SHP77 treated with DMSO at 0.1 percent for 48 hours (cell line): ENCODE measurements at regions not wholly inside any gene's neighbourhood (a gene's known extent, or its start where the extent isn't known, plus 50 kb on each side); places are given as distances from the start of the nearest gene placed in this dataset.

Experiments used
- DNase-seq: peaks from one replicate; lab custom pipeline; 2025; lab: John Stamatoyannopoulos, UW

DNA sequence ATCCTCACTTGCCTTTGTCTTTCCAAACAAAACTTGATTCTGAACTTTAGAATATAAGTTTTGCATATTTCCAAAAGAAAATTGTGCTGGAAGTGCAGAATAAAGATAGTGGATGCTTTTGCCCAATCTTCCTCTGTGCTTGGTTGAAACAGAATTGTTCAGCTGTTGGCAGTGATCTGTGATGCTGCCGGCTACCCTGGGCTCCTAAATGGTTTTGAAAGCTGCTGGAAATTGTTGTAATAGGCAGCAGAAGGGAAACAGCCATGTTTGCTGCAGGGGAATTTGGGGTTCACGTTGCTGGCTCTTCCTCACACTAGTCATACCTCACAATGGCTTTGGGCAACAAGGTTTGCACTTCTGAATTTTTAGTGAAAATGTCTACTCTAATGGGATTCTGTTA lies 398.0 kb downstream of the RAPGEF2 start:
- no peak for DNase-seq

DNA sequence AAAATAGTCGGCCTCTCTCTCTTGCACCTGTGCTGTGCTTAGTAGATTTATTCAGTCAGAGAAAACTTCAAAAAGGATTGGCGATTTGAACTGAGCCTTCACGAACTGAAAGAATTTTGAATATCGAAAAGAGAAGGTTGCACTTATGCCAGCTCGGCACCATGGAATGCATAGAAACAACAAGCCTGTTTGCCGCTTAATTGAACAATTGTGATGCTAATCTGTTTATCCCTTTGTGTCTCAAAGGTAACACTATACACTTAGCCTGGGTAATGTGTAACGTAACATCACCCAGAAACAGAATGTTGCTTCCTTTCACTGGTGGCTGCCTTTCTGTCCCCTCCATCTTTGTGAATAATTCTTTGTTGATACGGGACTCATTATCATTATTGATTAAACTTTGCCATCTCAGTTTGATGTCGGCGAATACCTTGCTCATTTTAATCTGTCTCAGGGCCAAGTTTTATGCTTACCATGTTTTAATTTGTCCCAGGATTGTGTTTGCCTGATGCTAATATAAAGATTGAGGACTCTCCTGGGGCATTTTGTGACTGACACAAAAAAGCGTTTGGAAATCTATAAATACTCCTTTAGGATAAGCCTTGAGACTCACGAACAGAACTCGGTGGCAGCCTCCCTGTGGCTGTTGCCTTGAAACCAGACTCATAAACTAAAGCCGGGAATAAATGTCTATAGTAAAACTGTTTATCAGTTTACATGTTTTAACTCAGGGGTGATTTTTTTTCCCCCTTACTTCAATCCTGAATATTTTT lies 400.5 kb downstream of the RAPGEF2 start:
- no peak for DNase-seq

DNA sequence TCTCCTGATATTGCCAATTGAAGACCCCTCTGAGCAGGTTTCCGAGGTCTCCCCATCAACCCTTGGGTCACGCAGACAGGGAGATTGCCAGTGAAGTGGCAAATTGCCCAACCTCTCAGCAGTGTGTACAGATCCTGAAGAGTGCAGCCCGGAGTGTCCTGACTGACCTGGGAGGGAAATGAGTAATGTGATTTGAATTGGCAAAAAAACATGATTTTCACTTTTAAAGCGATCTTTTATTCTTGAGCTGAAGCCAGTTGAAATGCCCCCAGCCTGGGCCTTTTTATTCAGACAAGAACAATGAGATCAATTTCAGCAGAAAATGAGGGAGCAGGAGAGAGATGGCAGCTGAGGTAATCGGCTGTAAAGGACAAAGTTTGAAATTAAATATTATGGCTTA lies 401.8 kb downstream of the RAPGEF2 start:
- no peak for DNase-seq

DNA sequence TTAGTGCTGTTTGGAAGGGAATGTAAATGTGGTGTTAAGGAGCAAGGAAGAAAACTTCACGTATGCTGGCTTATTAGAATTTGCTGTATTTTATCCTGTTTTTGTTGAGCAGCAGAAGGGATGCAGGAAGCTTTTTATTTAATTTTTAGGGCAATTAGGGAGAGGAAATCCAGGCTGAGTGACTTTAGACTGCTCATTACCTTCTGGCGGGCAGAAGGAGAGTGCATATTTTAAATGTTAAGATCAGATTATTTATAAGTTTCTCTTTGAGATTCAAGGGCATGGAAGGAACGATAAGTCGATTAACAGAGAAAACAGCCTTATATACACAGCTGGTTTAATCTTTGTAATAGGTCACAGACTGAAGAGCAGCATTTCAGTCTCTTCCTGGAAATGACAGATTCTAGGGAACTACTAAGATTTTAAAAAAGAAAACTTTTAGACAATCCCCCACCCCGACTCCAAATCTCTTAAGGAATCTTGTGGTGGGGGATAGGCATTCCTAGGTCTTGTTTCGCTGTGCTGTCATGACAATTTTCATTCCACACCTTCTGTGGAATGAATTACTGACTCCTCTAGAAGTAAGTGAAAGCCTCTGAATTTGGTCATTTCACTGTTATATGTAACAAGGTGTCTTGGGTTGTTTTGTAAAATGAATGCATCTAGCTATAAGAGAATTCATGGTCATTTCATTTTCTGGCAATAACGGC lies 402.5 kb downstream of the RAPGEF2 start:
- no peak for DNase-seq

DNA sequence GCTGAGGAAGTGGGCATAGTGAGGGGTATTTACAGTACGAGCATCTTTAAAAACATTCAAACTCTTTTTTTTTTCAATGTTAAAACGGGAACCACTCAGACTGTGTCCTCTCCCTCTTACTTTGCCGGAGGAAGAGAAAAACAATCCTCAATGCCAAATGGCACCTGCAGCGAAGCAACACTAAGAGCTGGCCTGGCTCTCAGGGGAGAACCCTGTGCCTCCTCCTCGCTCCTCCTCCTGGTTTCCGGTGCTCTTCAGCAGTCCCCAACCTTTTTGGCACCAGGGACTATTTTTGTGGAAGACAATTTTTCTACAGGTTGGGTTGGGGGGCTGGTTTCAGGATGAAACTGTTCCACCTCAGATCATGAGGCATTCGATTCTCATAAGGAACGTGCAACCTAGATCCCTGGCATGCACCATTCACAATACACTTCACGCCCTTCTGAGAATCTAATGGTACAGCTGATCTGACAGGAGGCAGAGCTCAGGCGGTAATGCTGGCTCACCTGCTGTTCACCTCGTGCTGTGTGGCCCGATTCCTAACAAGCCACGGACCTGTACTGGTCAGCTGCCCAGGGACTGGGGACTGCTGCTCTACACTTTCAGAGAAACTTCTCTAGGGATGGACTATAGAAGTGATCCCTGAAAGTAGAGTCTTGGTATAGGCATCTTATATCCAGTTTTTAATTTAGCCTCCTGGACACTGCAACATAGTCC lies 404.1 kb downstream of the RAPGEF2 start:
- DNase-seq: no peak

DNA sequence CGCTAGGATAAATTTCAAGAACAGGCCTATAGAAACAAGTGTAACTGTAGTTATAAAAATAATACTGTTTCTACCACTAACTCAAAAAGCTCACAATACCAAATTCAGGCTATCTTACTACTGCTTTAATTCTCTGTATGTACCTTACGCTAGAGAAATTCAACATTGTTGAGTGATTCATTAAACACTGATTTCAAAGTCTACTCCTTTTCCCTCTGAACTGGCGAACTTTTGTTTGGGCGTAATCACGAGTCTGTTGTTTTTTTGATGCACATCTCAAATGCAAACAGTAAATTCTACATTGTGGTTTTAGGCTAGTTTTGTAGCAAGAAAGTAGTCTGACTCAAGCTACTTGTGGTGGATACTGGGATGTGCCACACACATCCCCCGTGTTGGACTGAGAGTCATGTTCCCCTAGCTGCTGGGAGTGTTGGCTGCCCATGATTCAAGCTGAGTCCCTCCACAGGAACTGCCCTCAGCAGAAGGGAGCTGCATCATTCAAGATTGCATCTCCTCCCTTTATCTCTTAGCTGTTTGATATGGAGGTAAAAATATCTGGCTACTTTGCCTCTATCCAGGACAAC lies 406.1 kb downstream of the RAPGEF2 start:
- no peak for DNase-seq

DNA sequence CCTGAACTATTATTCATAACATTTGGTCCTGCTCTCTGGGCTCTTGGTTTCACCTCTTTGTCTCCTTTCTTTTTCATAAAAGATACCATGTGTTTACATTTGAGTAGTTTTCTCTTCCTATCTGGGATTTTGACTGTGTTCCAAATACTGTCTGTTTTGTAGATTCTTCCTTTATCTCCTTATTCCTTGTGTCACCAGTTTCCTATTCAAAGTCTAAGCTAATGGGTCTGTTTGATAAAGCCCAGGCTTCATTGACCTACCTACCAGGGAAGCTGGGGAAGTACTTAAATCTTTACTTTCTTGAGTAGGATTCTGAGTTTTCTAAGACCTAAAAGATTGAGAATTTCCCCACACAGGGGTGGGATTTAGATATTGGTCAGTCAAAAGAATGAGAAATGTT lies 409.5 kb downstream of the RAPGEF2 start:
- no peak for DNase-seq

DNA sequence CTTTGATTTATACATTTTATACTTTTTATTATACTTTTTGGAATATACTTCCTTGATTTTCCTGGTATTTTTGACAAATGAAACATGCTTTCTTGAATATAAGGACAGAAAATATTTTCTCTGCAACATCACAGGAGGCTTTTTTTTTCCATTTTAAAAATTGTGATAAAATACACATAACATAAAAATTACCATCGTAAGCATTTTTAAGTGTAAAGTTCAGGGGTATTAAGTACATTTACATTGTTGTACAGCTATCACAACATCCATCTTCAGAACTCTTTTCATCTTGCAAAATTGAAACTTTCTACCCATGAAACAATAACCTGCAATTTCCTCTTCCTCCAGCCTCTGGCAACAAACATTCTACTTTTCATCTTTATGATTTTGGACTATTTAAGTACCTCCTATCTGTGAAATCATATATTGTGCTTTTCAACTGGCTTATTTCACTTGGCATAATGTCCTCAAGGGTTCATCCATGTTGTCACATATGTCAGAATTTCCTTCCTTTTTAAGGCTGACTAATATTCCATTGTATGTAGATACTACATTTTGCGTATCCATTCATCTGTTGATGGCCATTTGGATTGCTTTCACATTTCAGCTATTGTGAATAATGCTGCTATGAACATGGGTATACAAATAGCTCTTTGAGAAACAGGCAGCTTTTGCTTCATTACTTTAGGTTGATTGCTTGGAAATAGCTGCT lies 412.6 kb downstream of the RAPGEF2 start:
- no peak for DNase-seq

DNA sequence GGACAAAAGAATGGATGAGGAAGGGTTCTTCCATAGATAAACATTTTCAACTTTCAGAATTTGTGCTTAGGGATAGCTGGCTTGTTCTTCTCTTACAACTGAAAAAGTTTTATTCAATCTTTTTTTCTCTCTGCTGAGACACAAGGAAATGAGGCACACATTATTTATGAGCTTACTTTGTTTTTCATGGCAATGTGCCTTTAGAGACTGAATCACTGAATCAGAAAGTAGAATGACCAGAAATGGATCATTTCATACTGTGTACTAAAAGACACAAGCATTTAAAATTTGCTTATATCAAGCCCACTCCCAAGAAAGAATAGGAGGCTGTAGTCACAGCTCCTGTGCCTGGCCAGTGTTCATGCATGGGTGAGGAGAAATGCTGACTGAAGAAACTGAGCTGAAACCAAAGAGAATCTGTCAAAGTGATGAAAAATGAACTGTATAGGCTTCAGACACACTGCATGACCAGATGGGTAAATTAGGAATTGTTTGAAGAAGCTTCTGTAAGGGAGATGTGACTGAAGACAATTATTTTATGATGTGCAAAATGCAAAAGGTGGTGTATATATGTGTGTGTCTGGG lies 413.8 kb downstream of the RAPGEF2 start:
- DNase-seq: no peak

DNA sequence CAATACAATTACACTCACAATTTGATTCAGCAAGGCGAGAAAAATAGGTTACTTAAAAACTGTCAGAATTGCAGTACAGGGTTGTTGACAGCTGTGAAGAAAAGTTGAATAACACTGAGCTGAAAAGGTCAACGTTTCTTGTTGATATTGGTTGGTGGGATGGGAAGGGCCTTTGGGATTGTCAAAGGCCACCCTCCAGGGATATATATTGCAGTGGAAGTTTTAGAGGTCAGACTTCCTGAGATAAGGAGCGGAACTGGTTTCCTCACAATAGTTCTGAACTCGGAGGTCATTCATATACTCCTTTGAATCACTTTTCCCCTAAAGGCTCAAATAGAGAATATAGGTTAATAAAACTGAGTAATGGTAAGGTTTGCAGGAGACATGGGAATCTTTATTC lies 417.2 kb downstream of the RAPGEF2 start:
- DNase-seq: no peak

DNA sequence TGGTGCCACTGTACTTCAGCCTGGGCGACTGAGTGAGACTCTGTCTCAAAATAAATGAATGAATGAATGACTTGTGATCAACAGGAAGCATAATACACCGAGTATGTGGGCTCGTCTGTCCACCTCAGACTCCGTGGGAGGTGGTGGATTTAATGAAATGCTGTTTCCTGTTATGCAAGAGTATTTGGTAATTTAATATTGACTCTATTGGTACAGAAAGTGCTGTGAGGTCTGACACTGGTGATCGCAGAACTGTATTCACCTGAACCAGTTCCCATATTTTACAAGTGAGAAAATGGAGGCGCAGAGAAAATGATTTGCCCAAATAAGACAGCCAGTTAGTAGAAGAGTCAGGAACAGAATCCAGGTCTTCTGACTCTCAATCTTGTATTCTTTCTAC lies 423.3 kb downstream of the RAPGEF2 start:
- no peak for DNase-seq

DNA sequence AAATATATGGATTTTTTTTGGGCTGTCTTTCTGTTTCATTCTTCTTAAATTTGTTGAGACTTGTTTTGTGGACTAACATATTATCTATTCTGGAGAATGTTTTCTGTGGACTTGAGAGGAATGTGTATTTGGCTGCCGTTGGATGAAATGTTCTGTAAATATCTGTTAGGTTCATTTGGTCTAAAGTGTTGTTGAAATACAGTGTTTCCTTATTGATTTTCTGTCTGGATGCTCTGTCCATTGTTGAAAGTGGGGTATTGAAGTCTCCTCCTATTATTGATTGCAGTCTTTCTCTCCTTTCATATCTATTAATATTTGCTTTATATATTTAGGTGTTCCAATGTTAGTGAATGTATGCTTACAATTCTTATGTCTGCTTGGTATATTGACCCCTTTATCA lies 431.8 kb downstream of the RAPGEF2 start:
- no peak for DNase-seq

DNA sequence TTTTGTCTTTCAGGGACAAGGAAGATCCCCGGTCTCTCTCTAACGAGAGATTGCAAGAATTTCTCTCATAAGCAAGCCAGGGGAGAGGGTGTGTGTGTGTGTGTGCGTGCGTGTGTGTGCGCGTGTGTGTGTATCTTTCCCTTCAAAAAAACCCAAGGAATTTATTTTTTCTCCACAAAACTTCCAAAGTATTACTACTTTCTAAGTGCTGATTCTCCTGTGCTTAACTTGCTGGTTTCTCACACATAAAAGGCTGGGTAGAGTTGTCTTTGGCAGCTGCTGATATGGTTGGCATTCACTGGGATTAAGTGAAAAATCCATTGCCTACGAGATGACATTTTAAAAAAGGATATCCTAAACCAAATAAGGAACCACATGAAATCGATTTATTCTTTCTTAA lies 435.7 kb downstream of the RAPGEF2 start:
- DNase-seq: no peak

DNA sequence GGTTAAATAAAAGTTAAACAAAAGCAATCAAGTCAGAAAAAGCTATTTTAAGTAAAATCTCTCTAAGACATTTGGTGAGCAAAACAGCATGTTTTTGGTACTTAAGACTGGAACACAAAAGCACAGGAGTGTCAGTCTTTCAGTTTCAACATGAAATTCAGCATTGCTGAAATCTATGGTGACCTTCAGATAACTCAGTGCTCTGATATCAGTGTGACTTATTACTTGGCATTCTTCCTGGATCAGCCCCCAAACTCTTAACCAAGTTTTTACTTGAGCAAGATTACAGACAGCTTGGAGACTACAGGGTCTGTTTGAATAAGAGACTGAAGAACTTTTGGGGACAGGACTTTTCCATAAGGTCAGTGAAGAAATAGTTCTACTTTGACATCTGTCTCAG lies 437.2 kb downstream of the RAPGEF2 start:
- DNase-seq: no peak

DNA sequence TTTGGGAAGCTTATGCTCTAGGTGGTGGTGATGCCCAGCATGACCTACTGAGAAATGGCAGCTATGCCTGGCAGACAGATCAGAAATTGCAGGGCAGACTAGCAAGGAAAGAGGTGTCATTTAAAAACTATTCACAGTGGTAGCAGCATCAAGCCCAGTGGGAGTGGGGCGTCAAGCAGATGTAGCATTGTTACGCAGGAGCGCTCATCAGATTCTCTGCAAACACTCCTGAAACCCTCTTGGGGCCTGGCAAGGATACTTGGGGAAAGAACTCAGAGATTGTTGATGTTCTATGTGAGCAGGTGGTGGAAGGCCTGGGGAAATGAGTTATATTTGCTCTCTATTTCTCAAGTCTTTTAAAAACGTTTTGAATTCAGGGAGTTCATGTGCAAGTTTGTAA lies 437.6 kb downstream of the RAPGEF2 start:
- no peak for DNase-seq

DNA sequence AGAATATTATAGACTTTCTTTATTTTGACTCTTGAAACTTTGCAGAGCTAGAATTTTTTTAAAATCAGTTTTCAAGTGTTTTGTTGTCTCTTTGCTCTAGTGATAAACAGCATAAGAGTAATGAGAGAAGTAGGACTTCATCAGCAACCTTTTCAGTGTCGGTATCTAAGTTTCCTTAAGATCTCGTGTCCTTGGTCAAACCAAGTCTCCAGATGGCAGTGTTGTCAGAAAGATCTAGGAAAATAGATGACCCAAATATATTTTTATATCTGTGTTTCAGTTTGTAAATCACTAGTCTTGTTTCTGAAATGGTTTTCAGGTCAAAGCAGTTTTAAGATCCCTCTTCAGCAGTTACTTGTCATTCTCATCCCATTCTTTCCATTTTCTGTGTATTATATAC lies 438.3 kb downstream of the RAPGEF2 start:
- no peak for DNase-seq

DNA sequence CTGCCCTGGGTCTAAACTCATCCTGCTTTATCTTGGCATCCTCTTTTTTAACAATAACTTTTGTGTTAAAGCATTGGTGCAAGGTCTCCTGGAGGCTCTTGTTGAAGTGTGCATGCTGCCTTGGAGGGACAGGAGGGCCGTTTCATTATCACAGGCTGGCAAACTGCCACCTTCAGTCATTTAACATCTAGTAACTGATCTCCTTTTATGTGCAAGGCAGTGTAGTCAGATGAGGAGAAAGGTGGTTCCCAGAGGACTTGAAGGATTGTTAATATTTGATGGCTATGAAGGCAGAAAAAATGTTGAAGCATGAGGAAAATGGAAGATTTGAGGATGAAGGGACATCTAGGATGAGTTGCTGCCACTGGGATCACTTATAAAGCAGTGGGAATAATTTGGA lies 439.4 kb downstream of the RAPGEF2 start:
- no peak for DNase-seq

DNA sequence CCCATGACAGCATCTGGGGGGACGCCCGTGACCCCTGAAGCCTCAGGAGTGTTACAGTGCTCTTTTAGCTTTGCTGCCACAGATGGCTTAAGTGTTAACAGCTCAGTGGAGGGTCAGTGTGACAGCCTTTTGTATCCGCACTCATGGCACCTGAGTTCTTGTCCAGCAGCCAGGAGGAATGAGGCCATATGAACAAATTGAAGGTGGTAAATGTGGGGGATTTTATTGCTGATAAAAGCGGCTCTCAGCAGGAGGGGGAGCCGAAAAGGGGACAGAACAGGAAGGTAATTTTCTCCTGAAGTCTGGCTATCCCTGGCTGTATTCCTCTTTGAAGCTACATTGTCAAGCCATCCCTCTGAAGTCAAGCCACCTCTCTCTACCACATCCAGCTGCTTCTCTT lies 441.0 kb downstream of the RAPGEF2 start:
- no peak for DNase-seq

DNA sequence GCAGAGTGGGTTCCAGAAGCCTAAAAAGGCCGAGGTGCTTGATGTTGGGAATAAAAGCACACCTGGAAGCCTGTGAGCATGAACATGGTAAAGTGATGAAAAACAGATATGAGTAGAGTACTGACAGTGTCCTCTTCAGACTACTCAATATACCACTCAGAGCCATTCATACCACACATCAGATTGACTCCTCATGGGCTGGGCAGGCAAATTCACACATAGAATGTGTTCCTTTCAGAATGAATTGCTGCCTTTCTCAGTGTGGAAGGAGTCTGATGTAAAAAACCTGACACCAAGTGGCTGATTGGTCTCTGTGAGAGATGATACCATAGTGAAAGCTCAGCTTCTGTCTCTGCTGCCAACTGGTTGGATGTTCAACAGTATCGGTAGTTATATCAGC lies 442.7 kb downstream of the RAPGEF2 start:
- no peak for DNase-seq

DNA sequence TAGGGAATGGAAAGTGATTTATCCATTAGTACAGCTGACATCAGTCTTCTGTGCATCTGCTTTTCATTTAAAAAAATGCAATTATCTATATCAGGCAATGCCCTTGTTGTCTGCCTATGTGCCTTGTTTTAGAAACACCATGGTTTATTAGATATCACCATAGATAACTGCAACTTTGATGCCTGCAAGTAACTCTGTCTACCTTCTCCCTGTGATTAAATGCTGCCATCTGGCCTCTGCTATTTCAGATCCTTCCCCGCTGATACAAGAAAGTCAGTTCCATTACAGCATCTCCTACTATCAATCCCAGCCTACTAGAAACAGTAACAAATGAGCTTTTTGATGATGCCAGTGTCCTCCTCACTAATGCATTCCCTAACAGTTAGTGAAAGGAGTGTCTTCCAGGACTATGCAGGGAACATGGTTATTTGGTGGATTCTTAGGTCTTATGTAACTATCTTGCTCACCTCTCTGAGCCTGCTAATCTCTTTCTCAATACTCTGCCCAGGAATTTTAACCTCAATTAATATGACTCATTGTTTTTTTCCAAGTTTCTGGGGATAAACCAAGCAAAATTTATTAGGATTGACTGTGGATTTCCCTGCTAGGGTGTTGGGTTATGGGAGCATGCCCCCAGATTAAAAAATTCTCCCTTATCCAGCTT lies 444.9 kb downstream of the RAPGEF2 start:
- DNase-seq: no peak

DNA sequence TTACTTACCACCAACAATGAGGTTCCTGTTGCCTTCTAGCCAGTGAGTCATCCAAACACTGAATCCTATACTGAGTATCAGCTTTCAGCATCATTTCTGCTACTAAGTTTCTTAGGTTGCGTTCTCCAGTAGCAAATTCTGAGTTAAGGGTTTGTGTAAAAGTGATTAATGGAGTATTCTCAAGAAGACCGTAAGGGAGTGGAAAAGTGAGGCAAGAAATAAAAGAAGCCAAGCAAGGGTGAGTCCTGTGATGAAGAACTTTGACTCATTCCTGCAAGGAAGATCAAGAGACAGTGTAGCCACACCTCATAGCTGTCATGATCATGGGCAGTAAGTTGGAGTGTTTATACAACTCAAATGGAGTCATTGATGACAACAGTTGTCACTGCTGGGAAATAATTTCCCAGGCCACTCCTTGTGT lies 446.2 kb downstream of the RAPGEF2 start:
- DNase-seq: no peak
